KMS-11 (cell line): ENCODE measurements at regions not wholly inside any gene's neighbourhood (a gene's known extent, or its start where the extent isn't known, plus 50 kb on each side); places are given as distances from the start of the nearest gene placed in this dataset.

Experiments used
- H2AFZ ChIP-seq: fragments of 200-600 bp; sonication (generic); 2 replicates; pipeline ENCODE4 v1.6.1; 2016; ENCODE audit warnings: antibody characterized with exemption, mixed run types, low read depth
- H3K27ac ChIP-seq: fragments of 200-600 bp; sonication (generic); 2 replicates; pipeline ENCODE4 v1.6.1; 2016; ENCODE audit warnings: mild to moderate bottlenecking, mixed run types
- H3K27me3 ChIP-seq: fragments of 200-600 bp; sonication (generic); 2 replicates; pipeline ENCODE4 v1.6.1; 2017; ENCODE audit warnings: mild to moderate bottlenecking, low read depth, mixed run types, moderate library complexity; ENCODE audit not compliant: insufficient read depth
- H3K36me3 ChIP-seq: fragments of 200-600 bp; sonication (generic); 2 replicates; pipeline ENCODE4 v1.6.1; 2017; ENCODE audit warnings: mild to moderate bottlenecking, mixed run types; ENCODE audit not compliant: insufficient read depth
- H3K4me1 ChIP-seq: fragments of 200-600 bp; sonication (generic); 2 replicates; pipeline ENCODE4 v1.6.1; 2016; ENCODE audit warnings: mild to moderate bottlenecking, low read depth, mixed run types; ENCODE audit not compliant: poor library complexity, severe bottlenecking
- H3K4me2 ChIP-seq: fragments of 200-600 bp; sonication (generic); 2 replicates; pipeline ENCODE4 v1.7.0; 2016; ENCODE audit warnings: mild to moderate bottlenecking, mixed run types
- H3K4me3 ChIP-seq: fragments of 200-600 bp; sonication (generic); IDR thresholded peaks from 2 replicates; pipeline ENCODE4 v1.6.1; 2017; ENCODE audit warnings: low read depth, low read length, mixed read lengths; ENCODE audit not compliant: insufficient read depth
- H3K79me2 ChIP-seq: fragments of 200-600 bp; sonication (generic); 2 replicates; pipeline ENCODE4 v1.6.1; 2016; ENCODE audit warnings: low read depth, mixed run types; ENCODE audit not compliant: insufficient read depth
- H3K9ac ChIP-seq: fragments of 200-600 bp; sonication (generic); 2 replicates; pipeline ENCODE4 v1.6.1; 2016; ENCODE audit warnings: mild to moderate bottlenecking, mixed run types
- H4K20me1 ChIP-seq: fragments of 200-600 bp; sonication (generic); 2 replicates; pipeline ENCODE4 v1.6.1; 2016; ENCODE audit warnings: mild to moderate bottlenecking, mixed run types; ENCODE audit not compliant: insufficient read depth
- CTCF ChIP-seq: fragments of 200-600 bp; sonication (generic); conservative IDR thresholded peaks from 2 replicates; pipeline ENCODE4 v1.6.1; 2017; ENCODE audit warnings: low read depth, mild to moderate bottlenecking, antibody characterized with exemption, low read length, moderate library complexity, mixed read lengths

GRCh38 chr2:83168377-83168776 is 1290.7 kb downstream of the SUCLG1 start:
- Histone ChIP-seq H3K9ac (no peak overlapping the region), H4K20me1 (no peaks in the 10 kb centered on the region), H3K36me3 (no peaks in the 10 kb centered on the region), H3K27me3 (no peaks in the 10 kb centered on the region), H3K4me3 (no peak overlapping the region), H2AFZ (no peak overlapping the region), H3K79me2 (no peaks in the 10 kb centered on the region), H3K4me1 (no peaks in the 10 kb centered on the region), H3K4me2 (no peak overlapping the region), H3K27ac (no peak overlapping the region)
- TF ChIP-seq CTCF: no peak

GRCh38 chr2:83162421-83162820 is 1296.7 kb downstream of the SUCLG1 start:
- Histone ChIP-seq H3K4me1 (no peaks in the 10 kb centered on the region), H4K20me1 (no peaks in the 10 kb centered on the region), H3K27ac (no peak overlapping the region), H2AFZ (no peak overlapping the region), H3K27me3 (no peaks in the 10 kb centered on the region), H3K4me3 (no peak overlapping the region), H3K4me2 (no peak overlapping the region), H3K36me3 (no peaks in the 10 kb centered on the region), H3K79me2 (no peaks in the 10 kb centered on the region), H3K9ac (no peak overlapping the region)
- TF ChIP-seq CTCF: no peak

- Histone ChIP-seq H3K9ac (no peak overlapping the region), H3K79me2 (no peaks in the 10 kb centered on the region), H3K36me3 (no peaks in the 10 kb centered on the region), H3K4me1 (no peaks in the 10 kb centered on the region), H3K27ac (no peak overlapping the region), H3K4me3 (no peak overlapping the region), H4K20me1 (no peaks in the 10 kb centered on the region), H2AFZ (no peak overlapping the region), H3K27me3 (no peaks in the 10 kb centered on the region), H3K4me2 (no peak overlapping the region)
- no peak for TF ChIP-seq CTCF
These were observed 1298.5 kb downstream of the SUCLG1 start for GRCh38 chr2:83160571-83160970.

GRCh38 chr2:83155826-83156225 is 1303.3 kb downstream of the SUCLG1 start:
- no peak for TF ChIP-seq CTCF
- Histone ChIP-seq H3K4me2 (no peak overlapping the region), H3K4me1 (no peaks in the 10 kb centered on the region), H3K27me3 (no peaks in the 10 kb centered on the region), H3K79me2 (no peaks in the 10 kb centered on the region), H2AFZ (no peak overlapping the region), H4K20me1 (no peaks in the 10 kb centered on the region), H3K36me3 (no peaks in the 10 kb centered on the region), H3K4me3 (no peak overlapping the region), H3K27ac (no peak overlapping the region), H3K9ac (no peak overlapping the region)

GRCh38 chr2:83143946-83144345 is 1315.1 kb downstream of the SUCLG1 start:
- Histone ChIP-seq H3K4me3 (no peak overlapping the region), H3K4me2 (no peak overlapping the region), H3K27ac (no peak overlapping the region), H3K9ac (no peak overlapping the region), H3K27me3 (no peaks in the 10 kb centered on the region), H3K36me3 (no peaks in the 10 kb centered on the region), H3K79me2 (no peaks in the 10 kb centered on the region), H2AFZ (no peak overlapping the region), H4K20me1 (no peaks in the 10 kb centered on the region), H3K4me1 (no peaks in the 10 kb centered on the region)
- TF ChIP-seq CTCF: no peak
